ENCODE measurements at regions not wholly inside any gene's neighbourhood (a gene's known extent, or its start where the extent isn't known, plus 50 kb on each side); places are given as distances from the start of the nearest gene placed in this dataset.
A peak's percentile ranks its signal among the peaks of the same experiment; 100 is the strongest.

GRCh38 chr2:163541943-163542342 lies 193.9 kb downstream of the FIGN start:
- DNase-seq (ENCODE audit: low spot score): no peak

GRCh38 chr2:163541495-163541894 lies 194.3 kb downstream of the FIGN start:
- no peak for DNase-seq (ENCODE audit: low spot score)

- peak; percentile 15 for DNase-seq (ENCODE audit: low spot score)
Observed at GRCh38 chr2:163528640-163529217, 207.1 kb downstream of the FIGN start.

GRCh38 chr2:163527381-163527780 lies 208.4 kb downstream of the FIGN start:
- no peak for DNase-seq (ENCODE audit: low spot score)

DNA sequence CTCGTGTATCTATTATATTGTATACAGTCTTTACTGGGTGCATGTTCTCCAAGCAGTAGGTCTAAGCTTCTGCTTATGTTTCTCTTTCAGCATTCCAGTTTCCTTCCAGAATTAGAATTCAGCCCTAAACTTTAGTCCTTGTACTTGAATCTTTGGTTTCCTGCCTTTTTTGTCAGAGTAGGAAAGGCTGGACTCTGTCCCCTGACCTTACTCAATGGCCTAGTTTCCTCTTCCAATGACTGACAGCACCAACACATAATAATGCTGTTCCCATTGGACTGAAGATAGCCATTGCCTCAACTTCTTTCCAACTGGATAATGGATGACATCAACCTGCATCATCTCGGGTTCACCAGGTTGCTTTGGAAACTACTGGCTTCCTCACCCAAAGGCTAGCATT lies 217.0 kb downstream of the FIGN start:
- DNase-seq (ENCODE audit: low spot score): no peak

DNA sequence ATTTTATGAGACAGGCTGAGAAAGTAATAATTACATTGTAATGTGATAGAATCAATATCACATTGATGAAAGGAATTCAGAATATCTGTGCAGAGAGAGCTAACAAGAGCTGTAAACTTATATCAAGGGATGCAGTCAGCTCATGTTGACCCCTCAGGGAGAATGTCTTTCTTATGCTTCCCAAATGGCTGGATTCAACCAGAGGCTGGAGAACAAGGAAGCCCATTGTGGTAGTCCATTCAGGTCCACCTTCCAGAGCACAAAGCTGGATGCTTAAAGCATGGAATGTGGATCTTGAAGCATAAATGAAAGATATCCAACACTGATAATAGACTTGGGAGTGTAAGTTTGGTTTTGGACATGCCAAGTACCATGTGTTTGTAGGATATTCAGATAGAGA lies 220.0 kb downstream of the FIGN start:
- no peak for DNase-seq (ENCODE audit: low spot score)

- no peak for DNase-seq (ENCODE audit: low spot score)
Observed at GRCh38 chr2:163505281-163505680, 230.5 kb downstream of the FIGN start.

GRCh38 chr2:163493359-163494298 lies 242.2 kb downstream of the FIGN start:
- no peak for DNase-seq (ENCODE audit: low spot score)

DNA sequence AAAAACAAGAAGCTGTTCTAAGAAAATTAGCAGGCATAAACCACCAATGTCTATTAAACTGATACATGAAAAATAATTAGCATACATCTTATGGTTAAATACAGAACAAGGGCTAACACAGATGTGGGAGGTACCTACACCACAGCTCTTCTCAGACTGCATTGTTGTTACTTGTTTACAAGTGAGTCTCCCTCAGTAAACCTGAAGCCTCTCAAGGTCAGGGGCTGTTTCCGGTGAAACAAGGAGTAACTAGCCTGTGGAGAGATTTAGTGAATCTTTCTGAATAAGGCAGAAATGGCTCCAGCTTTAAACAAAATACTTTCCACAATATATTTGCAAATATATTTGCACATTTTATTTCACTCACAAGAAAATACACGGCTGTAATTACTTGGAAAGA lies 244.0 kb downstream of the FIGN start:
- no peak for DNase-seq (ENCODE audit: low spot score)

DNA sequence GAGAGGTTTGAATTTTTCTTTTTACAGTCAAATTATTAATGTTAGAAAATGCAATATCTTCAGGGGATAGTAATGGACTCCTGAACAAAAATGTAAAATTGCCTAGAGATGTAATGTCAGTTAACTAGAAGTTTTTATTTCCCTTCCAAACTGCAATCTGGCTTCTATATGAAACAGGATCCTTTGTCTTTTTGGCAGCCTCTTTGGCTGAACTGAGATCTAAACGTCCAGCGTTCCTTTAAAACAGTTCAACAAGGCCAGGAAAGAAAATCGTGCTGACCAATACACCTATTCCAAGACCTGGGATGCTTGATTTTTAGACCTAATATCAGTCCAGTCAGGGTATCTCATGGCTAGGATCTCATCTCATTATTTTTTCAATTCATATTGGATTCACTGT lies 245.5 kb downstream of the FIGN start:
- DNase-seq (ENCODE audit: low spot score): no peak

DNA sequence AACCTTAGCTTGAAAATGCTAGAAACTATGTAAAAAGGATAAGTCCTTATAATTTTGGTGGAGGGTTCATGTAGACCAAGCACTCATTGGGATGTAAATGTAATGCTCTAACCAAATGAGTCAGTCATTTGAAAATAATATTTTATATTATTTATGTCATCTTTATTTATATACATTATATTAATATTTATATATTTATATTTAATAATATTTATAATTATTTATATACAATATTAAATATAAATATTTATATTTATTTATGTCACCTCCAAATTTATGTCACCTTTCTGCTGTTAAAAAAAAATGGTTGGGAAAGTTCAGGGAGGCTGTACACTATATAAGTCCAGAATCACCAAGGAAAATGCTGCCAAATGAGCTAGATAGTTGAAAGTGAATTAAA lies 254.3 kb downstream of the FIGN start:
- no peak for DNase-seq (ENCODE audit: low spot score)

GRCh38 chr2:163479599-163479998 lies 256.2 kb downstream of the FIGN start:
- DNase-seq (ENCODE audit: low spot score): no peak

GRCh38 chr2:163475815-163476214 lies 260.0 kb downstream of the FIGN start:
- DNase-seq (ENCODE audit: low spot score): no peak

- no peak for DNase-seq (ENCODE audit: low spot score)
Observed at GRCh38 chr2:163474889-163475288, 260.9 kb downstream of the FIGN start.

- no peak for DNase-seq (ENCODE audit: low spot score)
Observed at GRCh38 chr2:163474319-163474744, 261.5 kb downstream of the FIGN start.

- peak; percentile 5 for DNase-seq (ENCODE audit: low spot score)
Observed at GRCh38 chr2:163471947-163472346, 263.9 kb downstream of the FIGN start.

DNA sequence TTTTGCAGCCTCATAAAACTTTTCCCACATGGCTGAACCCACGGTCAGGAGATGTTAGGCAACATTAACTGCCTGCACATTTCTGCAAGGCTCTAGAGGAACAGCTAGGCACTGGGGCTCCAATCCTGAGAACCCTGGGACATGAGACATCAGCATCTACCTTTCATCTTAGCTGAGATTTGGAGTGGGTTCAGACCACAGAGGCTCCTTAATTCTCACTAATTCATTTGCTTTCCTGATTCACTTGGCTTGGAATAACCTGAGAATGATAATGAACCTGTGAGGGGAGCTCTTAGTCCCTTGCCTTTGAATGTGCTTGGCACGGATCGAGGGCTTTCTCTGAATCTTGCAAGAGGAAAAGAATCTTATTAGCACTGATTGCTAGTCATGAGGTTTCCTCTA lies 266.2 kb downstream of the FIGN start:
- no peak for DNase-seq (ENCODE audit: low spot score)

DNA sequence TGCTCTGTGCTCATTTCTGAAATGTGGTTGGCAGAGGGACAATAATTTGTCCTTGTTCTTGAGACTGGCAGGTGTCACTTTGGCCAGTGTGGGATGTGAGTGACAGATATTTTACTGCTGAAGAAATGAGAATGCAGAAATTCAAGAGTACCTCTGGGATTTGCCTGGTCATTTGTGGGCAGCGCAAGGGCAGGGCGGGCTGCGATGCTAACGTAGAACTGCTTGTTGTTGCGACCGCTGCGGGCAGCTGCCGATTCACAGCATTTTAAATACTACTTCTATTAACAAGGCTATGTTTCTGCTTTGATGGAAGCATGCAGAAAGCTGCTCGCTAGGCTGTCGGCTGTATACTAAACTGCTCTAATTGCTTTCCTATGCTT lies 268.6 kb downstream of the FIGN start:
- DNase-seq (ENCODE audit: low spot score): no peak

GRCh38 chr2:163466331-163467250 lies 269.2 kb downstream of the FIGN start:
- DNase-seq (ENCODE audit: low spot score): no peak

DNA sequence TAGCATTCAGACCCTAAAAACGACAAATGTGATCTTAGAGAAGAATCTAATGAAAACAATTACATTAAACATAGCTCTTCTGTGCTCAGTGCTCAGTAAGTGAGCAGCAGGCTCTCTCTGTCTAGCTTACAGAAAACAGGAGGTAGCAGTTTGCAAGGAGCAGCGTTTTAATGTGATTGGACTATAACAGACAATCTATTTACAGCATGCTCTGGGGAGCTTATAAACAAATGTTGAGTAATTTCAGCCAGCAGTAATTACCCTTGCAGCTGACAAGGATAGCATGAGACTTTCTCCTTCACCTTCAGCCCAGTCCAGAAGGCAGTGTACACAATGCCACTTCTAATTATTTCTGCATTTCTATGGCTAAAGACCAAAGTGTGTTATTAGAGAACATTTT lies 270.4 kb downstream of the FIGN start:
- DNase-seq (ENCODE audit: low spot score): no peak

DNA sequence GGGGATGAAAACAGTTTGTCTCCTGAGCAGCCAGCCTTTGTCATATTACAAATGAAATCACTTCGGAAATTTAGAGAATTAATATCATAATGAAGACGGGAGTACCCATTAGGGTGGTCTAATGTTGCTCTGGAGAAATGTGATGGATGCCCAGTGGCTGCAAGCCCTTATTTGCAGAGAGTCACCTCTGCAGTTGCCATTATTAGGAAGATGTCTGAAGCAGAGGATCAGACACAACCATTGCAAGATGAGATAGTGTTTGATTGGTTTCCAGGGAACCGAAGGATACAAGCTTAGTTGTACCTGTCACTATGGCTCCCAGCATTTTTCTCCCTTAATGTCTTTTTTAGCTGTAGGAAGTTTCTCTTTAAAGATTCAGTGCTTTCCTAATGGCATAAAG lies 272.4 kb downstream of the FIGN start:
- no peak for DNase-seq (ENCODE audit: low spot score)

- no peak for DNase-seq (ENCODE audit: low spot score)
Observed at GRCh38 chr2:163462993-163463392, 272.8 kb downstream of the FIGN start.

All from HT-29 (cell line).